Endothelial cell of umbilical vein (primary cell): ENCODE measurements at regions not wholly inside any gene's neighbourhood (a gene's known extent, or its start where the extent isn't known, plus 50 kb on each side); places are given as distances from the start of the nearest gene placed in this dataset.

Source experiments
- BruUV-seq: library from RNA; stranded (reverse); fragments of 400-500 nt; replicated peaks from 2 replicates; lab custom pipeline; 2021; lab: Mats Ljungman, UMichigan
- CTCF ChIA-PET: fragments of 300-600, 350-600 bp; sonication (Branson Sonifier 250); formaldehyde crosslinking; loops from one replicate; lab custom pipeline; 2021; ENCODE audit warnings: antibody characterized with exemption, inconsistent platforms; lab: Charles Lee
- POLR2A ChIA-PET: fragments of 300-600, 350-600 bp; sonication (Branson Sonifier 250); formaldehyde crosslinking; loops from one replicate; lab custom pipeline; 2021; ENCODE audit warnings: antibody characterized with exemption, inconsistent platforms; lab: Charles Lee
- DNase-seq: peaks from one replicate; pipeline ENCODE4 v3.0.0-alpha.2; 2011; ENCODE audit warnings: low read depth, low spot score
- FAIRE-seq: peaks from 2 replicates; lab custom pipeline; 2011; peaks lifted over from hg19 to GRCh38; lab: Jason Lieb, UNC
- H2AFZ ChIP-seq: 2 replicates; pipeline ENCODE4 v1.6.0; 2012; ENCODE audit warnings: low read depth, low read length, control low read depth, inconsistent platforms
- H3K27ac ChIP-seq: 2 replicates; pipeline ENCODE4 v1.5.1; 2011; ENCODE audit warnings: low read depth, mild to moderate bottlenecking, control low read depth, low read length, moderate library complexity; ENCODE audit not compliant: insufficient read depth
- H3K27me3 ChIP-seq, 2 experiments: 2 replicates each; pipeline versions ENCODE4 v1.6.0 to v1.6.1; 2011; ENCODE audit warnings: low read length in 2 of 2, mixed read lengths in 1 of 2; ENCODE audit not compliant: control insufficient read depth in 2 of 2, insufficient read depth in 2 of 2
- H3K36me3 ChIP-seq, 2 experiments: 2 replicates in 1 of 2; 3 replicates in 1 of 2; pipeline ENCODE4 v1.5.1; 2011; ENCODE audit warnings: low read length in 2 of 2, mild to moderate bottlenecking in 1 of 2, moderate library complexity in 1 of 2; ENCODE audit not compliant: control insufficient read depth in 2 of 2, insufficient read depth in 2 of 2; ENCODE audit errors: extremely low read depth in 1 of 2
- H3K4me1 ChIP-seq: 3 replicates; pipeline ENCODE4 v1.5.1; 2011; ENCODE audit warnings: mild to moderate bottlenecking, low read length; ENCODE audit not compliant: control insufficient read depth, insufficient read depth; ENCODE audit errors: extremely low read depth
- H3K4me2 ChIP-seq: 2 replicates; pipeline ENCODE4 v1.6.1; 2011; ENCODE audit warnings: low read length, control low read depth, mixed read lengths; ENCODE audit not compliant: insufficient read depth
- H3K4me3 ChIP-seq, 3 experiments: fragments of 200-600 bp in 1 of 3; sonication (generic), shearing (Covaris generic) in 1 of 3; replicated peaks in 1 of 3; 2 replicates each; pipeline ENCODE4 v1.5.1; 2011 to 2016; ENCODE audit warnings: control low read depth in 3 of 3, low read length in 3 of 3, mild to moderate bottlenecking in 2 of 3, inconsistent platforms in 1 of 3, low read depth in 1 of 3, moderate library complexity in 1 of 3; ENCODE audit not compliant: insufficient read depth in 1 of 3
- H3K79me2 ChIP-seq: 2 replicates; pipeline ENCODE4 v1.6.0; 2012; ENCODE audit warnings: low read length, inconsistent platforms; ENCODE audit not compliant: control insufficient read depth, insufficient read depth
- H3K9ac ChIP-seq: replicated peaks from 2 replicates; pipeline ENCODE3; 2011; ENCODE audit warnings: low read length, control low read depth; ENCODE audit not compliant: insufficient read depth; ENCODE audit errors: extremely low read depth
- H3K9me1 ChIP-seq: replicated peaks from 3 replicates; pipeline ENCODE4 v1.6.0; 2011; ENCODE audit warnings: mild to moderate bottlenecking, low read length; ENCODE audit not compliant: control insufficient read depth, insufficient read depth; ENCODE audit errors: extremely low read depth
- H3K9me3 ChIP-seq: replicated peaks from 2 replicates; pipeline ENCODE4 v1.5.1; 2012; ENCODE audit warnings: low read length, inconsistent platforms; ENCODE audit not compliant: control insufficient read depth, insufficient read depth
- H4K20me1 ChIP-seq: replicated peaks from 2 replicates; pipeline ENCODE3; 2011; ENCODE audit warnings: mild to moderate bottlenecking, low read length; ENCODE audit not compliant: control insufficient read depth, insufficient read depth; ENCODE audit errors: extremely low read depth
- CTCF ChIP-seq, 2 donors: IDR thresholded peaks; 1 replicate in 1 of 2; 2 replicates in 1 of 2; pipeline ENCODE4 v1.5.1; 2011; ENCODE audit warnings: low read length in 2 of 2, mild to moderate bottlenecking in 2 of 2, moderate library complexity in 2 of 2, control low read depth in 1 of 2, inconsistent platforms in 1 of 2, low read depth in 1 of 2; ENCODE audit not compliant: insufficient read depth in 1 of 2; ENCODE audit errors: extremely low read depth in 1 of 2
- EZH2 ChIP-seq: IDR thresholded peaks from 2 replicates; pipeline ENCODE4 v1.6.1; 2012; ENCODE audit warnings: borderline replicate concordance, low read depth, mild to moderate bottlenecking, moderate library complexity, low read length, inconsistent platforms; ENCODE audit not compliant: severe bottlenecking
- FOS ChIP-seq: IDR thresholded peaks from 2 replicates; pipeline ENCODE4 v1.6.1; 2011; ENCODE audit warnings: mild to moderate bottlenecking, low read length, moderate library complexity, borderline replicate concordance; ENCODE audit not compliant: insufficient read depth
- GATA2 ChIP-seq: IDR thresholded peaks from 2 replicates; pipeline ENCODE4 v1.7.0; 2011; ENCODE audit warnings: low read depth, mild to moderate bottlenecking, moderate library complexity, mixed read lengths, low read length; ENCODE audit not compliant: insufficient read length, insufficient read depth
- JUN ChIP-seq: IDR thresholded peaks from 2 replicates; pipeline ENCODE4 v1.6.1; 2011; ENCODE audit warnings: borderline replicate concordance, low read depth; ENCODE audit not compliant: insufficient read length, insufficient read depth
- MAX ChIP-seq: IDR thresholded peaks from 2 replicates; pipeline ENCODE4 v1.6.1; 2011; ENCODE audit not compliant: insufficient read depth, insufficient read length
- MYC ChIP-seq: IDR thresholded peaks from one replicate; pipeline ENCODE4 v1.6.1; 2011; ENCODE audit warnings: mild to moderate bottlenecking, low read depth, low read length
- POLR2A ChIP-seq: IDR thresholded peaks from 2 replicates; pipeline ENCODE4 v1.6.1; 2012; ENCODE audit warnings: low read depth, mild to moderate bottlenecking, control low read depth, low read length
- POLR2AphosphoS5 ChIP-seq: IDR thresholded peaks from 2 replicates; pipeline ENCODE4 v1.6.1; 2012; ENCODE audit warnings: low read depth, mild to moderate bottlenecking, control low read depth, low read length, moderate library complexity; ENCODE audit not compliant: insufficient read depth
- dilution Hi-C: fragments of 300-500 bp; cut with MboI; formaldehyde crosslinking; loops from one replicate; pipeline ENCODE4 v1.15.0; 2019; ENCODE audit warnings: low sequenced_read_pairs; ENCODE audit not compliant: extremely low pct_ligation_motif_present
- intact Hi-C: fragments of 100-400 bp; cut with micrococcal nuclease; formaldehyde crosslinking; loops from one replicate; pipeline ENCODE4 v1.10.0; 2022

- Histone ChIP-seq H3K9me1 (no peaks in the 10 kb centered on the region), H4K20me1 (no peaks in the 10 kb centered on the region), H3K36me3 (no peaks in the 10 kb centered on the region), H2AFZ (no peak overlapping the region), H3K4me2 (no peak overlapping the region), H3K9ac (no peak overlapping the region), H3K27me3 (no peaks in the 10 kb centered on the region), H3K79me2 (no peaks in the 10 kb centered on the region), H3K4me3 (no peak overlapping the region), H3K27ac (peak overlapping the region; percentile 10), H3K9me3 (no peaks in the 10 kb centered on the region), H3K4me1 (peaks cover 14% of the 10 kb centered on the region)
- intact Hi-C loops, result no loop called here
- BruUV-seq, result no TSS peak
- FAIRE-seq (no peak), DNase-seq (no peak)
- CTCF ChIA-PET, result no interaction called here
- TF ChIP-seq MAX (no peak), POLR2AphosphoS5 (no peak), JUN (no peak), MYC (no peak), GATA2 (no peak), CTCF (IDR thresholded peaks at IDR 0.05; ENCODE audit: extremely low read depth in 1 of 2, insufficient read depth in 1 of 2, low read depth in 1 of 2, low read length in 2 of 2) (no peak), FOS (no peak), EZH2 (no peak), POLR2A (no peak)
- dilution Hi-C loops, result no loop called here
- POLR2A ChIA-PET, result no interaction called here
Observed at GRCh38 chr11:134510233-134511040, 98.4 kb upstream of the B3GAT1 start.
